Transverse colon (tissue), 3 donors: ENCODE measurements at regions not wholly inside any gene's neighbourhood (a gene's known extent, or its start where the extent isn't known, plus 50 kb on each side); places are given as distances from the start of the nearest gene placed in this dataset.

ENCODE experiments used
- POLR2A ChIP-seq: fragments of 450-650 bp; IDR thresholded peaks from one replicate; pipeline ENCODE4 v1.6.1; 2016; ENCODE audit warnings: antibody characterized with exemption, mild to moderate bottlenecking, moderate library complexity
- TF ChIP-seq, protein P1 (sequence below), 5 experiments: fragments of 200-600 bp in 3 of 5; fragments of 450-650 bp in 2 of 5; sonication (generic) in 3 of 5; IDR thresholded peaks; 1 replicate in 2 of 5; 2 replicates in 3 of 5; pipeline ENCODE4 v1.5.1; 2016 to 2017; ENCODE audit warnings: antibody characterized with exemption in 5 of 5, inconsistent platforms in 3 of 5, mild to moderate bottlenecking in 2 of 5, moderate library complexity in 1 of 5

DNA sequence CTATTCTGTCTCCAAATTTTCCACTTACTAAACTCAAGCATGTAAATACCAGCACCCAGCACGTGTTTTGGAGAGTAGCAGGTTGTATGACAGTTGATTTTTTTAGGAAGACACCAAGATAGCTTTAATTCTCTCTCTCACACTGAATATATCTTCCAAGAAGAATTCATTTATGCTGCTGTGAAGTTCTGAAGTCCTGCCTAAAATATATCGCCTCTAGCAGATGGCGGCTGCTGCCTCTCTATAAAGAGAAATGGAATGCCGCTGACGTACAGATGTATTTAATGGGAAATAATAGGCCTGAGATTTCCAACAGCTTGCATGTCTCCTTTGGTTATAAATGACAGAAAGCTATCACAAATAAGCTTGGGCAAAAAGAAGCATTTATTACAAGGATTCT lies 74.7 kb downstream of the PFDN4 start:
- TF ChIP-seq POLR2A = no peak
- TF ChIP-seq, protein P1, sequence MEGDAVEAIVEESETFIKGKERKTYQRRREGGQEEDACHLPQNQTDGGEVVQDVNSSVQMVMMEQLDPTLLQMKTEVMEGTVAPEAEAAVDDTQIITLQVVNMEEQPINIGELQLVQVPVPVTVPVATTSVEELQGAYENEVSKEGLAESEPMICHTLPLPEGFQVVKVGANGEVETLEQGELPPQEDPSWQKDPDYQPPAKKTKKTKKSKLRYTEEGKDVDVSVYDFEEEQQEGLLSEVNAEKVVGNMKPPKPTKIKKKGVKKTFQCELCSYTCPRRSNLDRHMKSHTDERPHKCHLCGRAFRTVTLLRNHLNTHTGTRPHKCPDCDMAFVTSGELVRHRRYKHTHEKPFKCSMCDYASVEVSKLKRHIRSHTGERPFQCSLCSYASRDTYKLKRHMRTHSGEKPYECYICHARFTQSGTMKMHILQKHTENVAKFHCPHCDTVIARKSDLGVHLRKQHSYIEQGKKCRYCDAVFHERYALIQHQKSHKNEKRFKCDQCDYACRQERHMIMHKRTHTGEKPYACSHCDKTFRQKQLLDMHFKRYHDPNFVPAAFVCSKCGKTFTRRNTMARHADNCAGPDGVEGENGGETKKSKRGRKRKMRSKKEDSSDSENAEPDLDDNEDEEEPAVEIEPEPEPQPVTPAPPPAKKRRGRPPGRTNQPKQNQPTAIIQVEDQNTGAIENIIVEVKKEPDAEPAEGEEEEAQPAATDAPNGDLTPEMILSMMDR (IDR thresholded peaks at IDR 0.05) = no peak
